Epithelial cell of prostate (primary cell): ENCODE measurements at regions not wholly inside any gene's neighbourhood (a gene's known extent, or its start where the extent isn't known, plus 50 kb on each side); places are given as distances from the start of the nearest gene placed in this dataset.

Source experiments
- DNase-seq: peaks from one replicate; pipeline ENCODE4 v3.0.0-alpha.2; 2011; ENCODE audit warnings: low read depth, low spot score
- H3K27ac ChIP-seq: fragments of 450-650 bp; 2 replicates; pipeline ENCODE4 v1.5.1; 2017; ENCODE audit warnings: mild to moderate bottlenecking

- DNase-seq = no peak
Observed at GRCh38 chr4:11342401-11342800, 86.3 kb downstream of the HS3ST1 start.

GRCh38 chr4:11341337-11342043, 87.2 kb downstream of the HS3ST1 start:
- H3K27ac ChIP-seq = no peak overlapping the region
- DNase-seq = no peak

More at GRCh38 chr4:11342401-11342800, 86.3 kb downstream of the HS3ST1 start:
- no peak overlapping the region for H3K27ac ChIP-seq

GRCh38 chr4:11338956-11339782, 89.5 kb downstream of the HS3ST1 start:
- no peak for DNase-seq
- H3K27ac ChIP-seq = no peak overlapping the region

- no peak for DNase-seq
- H3K27ac ChIP-seq = no peak overlapping the region
Observed at GRCh38 chr4:11337287-11337686, 91.4 kb downstream of the HS3ST1 start.

- no peak for DNase-seq
- no peak overlapping the region for H3K27ac ChIP-seq
Observed at GRCh38 chr4:11336435-11336834, 92.3 kb downstream of the HS3ST1 start.

- no peak overlapping the region for H3K27ac ChIP-seq
- no peak for DNase-seq
Observed at GRCh38 chr4:11334887-11335286, 93.8 kb downstream of the HS3ST1 start.

- no peak for DNase-seq
- no peak overlapping the region for H3K27ac ChIP-seq
Observed at GRCh38 chr4:11328401-11328800, 100.3 kb downstream of the HS3ST1 start.

- no peak for DNase-seq
- H3K27ac ChIP-seq = no peak overlapping the region
Observed at GRCh38 chr4:11326021-11326420, 102.7 kb downstream of the HS3ST1 start.

GRCh38 chr4:11323771-11324170, 104.9 kb downstream of the HS3ST1 start:
- DNase-seq = no peak
- no peak overlapping the region for H3K27ac ChIP-seq

GRCh38 chr4:11313157-11313943, 115.3 kb downstream of the HS3ST1 start:
- DNase-seq = peak; percentile 26
- peak overlapping the region; percentile 72 for H3K27ac ChIP-seq

GRCh38 chr4:11312389-11312788, 116.3 kb downstream of the HS3ST1 start:
- DNase-seq = peak; percentile 73
- peak overlapping the region; percentile 72 for H3K27ac ChIP-seq

- no peak for DNase-seq
- H3K27ac ChIP-seq = no peak overlapping the region
Observed at GRCh38 chr4:11301075-11301660, 127.5 kb downstream of the HS3ST1 start.

GRCh38 chr4:11299836-11300235, 128.9 kb downstream of the HS3ST1 start:
- no peak overlapping the region for H3K27ac ChIP-seq
- no peak for DNase-seq

- peak overlapping the region; percentile 28 for H3K27ac ChIP-seq
- DNase-seq = no peak
Observed at GRCh38 chr4:11299016-11299415, 129.7 kb downstream of the HS3ST1 start.

GRCh38 chr4:11298451-11298850, 130.2 kb downstream of the HS3ST1 start:
- peak overlapping the region; percentile 28 for H3K27ac ChIP-seq
- DNase-seq = no peak

- DNase-seq = no peak
- peak overlapping the region; percentile 27 for H3K27ac ChIP-seq
Observed at GRCh38 chr4:11297627-11298026, 131.1 kb downstream of the HS3ST1 start.

- peak overlapping the region; percentile 27 for H3K27ac ChIP-seq
- DNase-seq = no peak
Observed at GRCh38 chr4:11297201-11297600, 131.5 kb downstream of the HS3ST1 start.

- H3K27ac ChIP-seq = no peak overlapping the region
- DNase-seq = no peak
Observed at GRCh38 chr4:11293866-11294265, 134.8 kb downstream of the HS3ST1 start.

- no peak overlapping the region for H3K27ac ChIP-seq
- DNase-seq = no peak
Observed at GRCh38 chr4:11287055-11287454, 141.6 kb downstream of the HS3ST1 start.

GRCh38 chr4:11286533-11286932, 142.2 kb downstream of the HS3ST1 start:
- no peak for DNase-seq
- H3K27ac ChIP-seq = no peak overlapping the region
